Gastroesophageal sphincter (tissue), 3 donors: ENCODE measurements at regions not wholly inside any gene's neighbourhood (a gene's known extent, or its start where the extent isn't known, plus 50 kb on each side); places are given as distances from the start of the nearest gene placed in this dataset.

Experiments used
- CTCF ChIP-seq, 4 experiments: fragments of 200-600 bp in 2 of 4; fragments of 450-650 bp in 2 of 4; sonication (generic) in 1 of 4; IDR thresholded peaks; one replicate each; pipeline ENCODE4 v1.5.1; 2017 to 2019; ENCODE audit warnings: antibody characterized with exemption in 4 of 4, mild to moderate bottlenecking in 2 of 4, moderate library complexity in 2 of 4
- POLR2A ChIP-seq, 2 donors: fragments of 450-650 bp; IDR thresholded peaks; one replicate each; pipeline ENCODE4 v1.6.1; 2017; ENCODE audit warnings: antibody characterized with exemption in 2 of 2, mild to moderate bottlenecking in 2 of 2, moderate library complexity in 1 of 2

- TF ChIP-seq CTCF (IDR thresholded peaks at IDR 0.05) (no peak), POLR2A (IDR thresholded peaks at IDR 0.05) (no peak)
These were observed 143.4 kb upstream of the USP24 start for GRCh38 chr1:55358581-55358980.
